Kidney tubule cell (primary cell): ENCODE measurements at regions not wholly inside any gene's neighbourhood (a gene's known extent, or its start where the extent isn't known, plus 50 kb on each side); places are given as distances from the start of the nearest gene placed in this dataset.

Experiments used
- DNase-seq: peaks from one replicate; pipeline ENCODE4 v3.0.0-alpha.2; 2018; ENCODE audit warnings: low spot score

GRCh38 chr16:26295625-26296304, 604.0 kb downstream of the HS3ST4 start:
- no peak for DNase-seq

GRCh38 chr16:26301516-26301915, 609.8 kb downstream of the HS3ST4 start:
- DNase-seq = no peak

- DNase-seq = no peak
Measured at GRCh38 chr16:26316683-26317464, 625.1 kb downstream of the HS3ST4 start.

GRCh38 chr16:26317885-26318284, 626.1 kb downstream of the HS3ST4 start:
- no peak for DNase-seq

GRCh38 chr16:26330654-26331053, 638.9 kb downstream of the HS3ST4 start:
- no peak for DNase-seq

GRCh38 chr16:26334218-26335111, 642.7 kb downstream of the HS3ST4 start:
- no peak for DNase-seq

- DNase-seq = no peak
Measured at GRCh38 chr16:26335236-26335853, 643.6 kb downstream of the HS3ST4 start.

- no peak for DNase-seq
Measured at GRCh38 chr16:26342621-26343020, 650.9 kb downstream of the HS3ST4 start.

GRCh38 chr16:26344240-26344776, 652.5 kb downstream of the HS3ST4 start:
- DNase-seq = no peak

GRCh38 chr16:26344976-26345375, 653.2 kb downstream of the HS3ST4 start:
- DNase-seq = no peak

- no peak for DNase-seq
Measured at GRCh38 chr16:26345966-26346365, 654.2 kb downstream of the HS3ST4 start.

GRCh38 chr16:26348095-26348494, 656.3 kb downstream of the HS3ST4 start:
- DNase-seq = no peak

GRCh38 chr16:26360867-26361266, 669.1 kb downstream of the HS3ST4 start:
- DNase-seq = no peak

GRCh38 chr16:26363581-26363980, 671.8 kb downstream of the HS3ST4 start:
- DNase-seq = no peak

- peak; percentile 4 for DNase-seq
Measured at GRCh38 chr16:26365161-26365940, 673.6 kb downstream of the HS3ST4 start.

GRCh38 chr16:26371349-26371869, 679.6 kb downstream of the HS3ST4 start:
- no peak for DNase-seq

GRCh38 chr16:26374279-26374925, 682.6 kb downstream of the HS3ST4 start:
- DNase-seq = no peak

GRCh38 chr16:26382586-26382985, 684.1 kb upstream of the C16orf82 start:
- DNase-seq = no peak

- no peak for DNase-seq
Measured at GRCh38 chr16:26386096-26386495, 680.6 kb upstream of the C16orf82 start.

- DNase-seq = no peak
Measured at GRCh38 chr16:26391833-26392232, 674.9 kb upstream of the C16orf82 start.
